HG03378 (cell line): ENCODE measurements at regions not wholly inside any gene's neighbourhood (a gene's known extent, or its start where the extent isn't known, plus 50 kb on each side); places are given as distances from the start of the nearest gene placed in this dataset.
A peak's percentile ranks its signal among the peaks of the same experiment; 100 is the strongest.

ENCODE experiments used
- ATAC-seq: cut with Tn5 transposase; IDR thresholded peaks from one replicate; pipeline ENCODE4 v1.9.1; 2021; ENCODE audit warnings: mild to moderate bottlenecking, moderate library complexity; ENCODE audit not compliant: unreplicated experiment

DNA sequence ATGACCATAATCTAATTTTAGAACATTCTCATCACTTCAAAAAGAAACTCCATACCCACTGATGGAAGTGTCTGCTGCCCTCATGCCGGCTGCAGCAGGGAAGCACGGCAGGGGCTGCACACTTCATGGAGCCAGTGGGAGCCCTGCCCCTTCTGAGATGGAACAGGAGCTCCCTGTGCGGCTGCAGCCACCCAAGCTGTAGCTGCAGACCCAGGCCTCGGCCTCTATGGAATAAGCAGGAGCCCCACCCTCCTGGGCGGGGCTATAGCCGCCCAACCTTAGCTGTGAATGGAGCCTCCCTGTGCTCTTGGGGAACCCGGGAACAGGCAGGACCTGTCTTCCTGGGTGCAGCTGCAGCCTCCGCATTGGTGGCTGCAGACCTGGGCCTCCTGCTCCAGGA, 128.5 kb downstream of the NUDT12 start:
- no peak for ATAC-seq

DNA sequence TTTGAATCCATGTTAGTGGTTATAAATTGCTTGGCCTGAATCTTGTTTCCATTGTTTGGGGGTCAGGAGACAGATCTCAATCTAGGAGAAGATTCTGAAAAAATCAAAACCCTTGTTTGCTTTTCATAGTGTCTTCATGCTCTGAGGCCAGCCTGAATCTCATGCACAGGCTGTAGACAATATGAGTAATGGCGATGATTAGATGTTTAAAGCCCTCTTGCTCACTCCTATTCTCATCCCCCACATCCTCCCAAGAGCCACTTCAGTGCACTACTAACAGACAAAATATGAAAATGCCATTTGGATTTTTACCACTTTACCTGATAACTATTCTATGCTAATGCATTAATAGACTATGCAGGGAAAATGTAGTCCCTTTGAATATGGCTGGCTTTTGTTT, 129.4 kb downstream of the NUDT12 start:
- no peak for ATAC-seq

DNA sequence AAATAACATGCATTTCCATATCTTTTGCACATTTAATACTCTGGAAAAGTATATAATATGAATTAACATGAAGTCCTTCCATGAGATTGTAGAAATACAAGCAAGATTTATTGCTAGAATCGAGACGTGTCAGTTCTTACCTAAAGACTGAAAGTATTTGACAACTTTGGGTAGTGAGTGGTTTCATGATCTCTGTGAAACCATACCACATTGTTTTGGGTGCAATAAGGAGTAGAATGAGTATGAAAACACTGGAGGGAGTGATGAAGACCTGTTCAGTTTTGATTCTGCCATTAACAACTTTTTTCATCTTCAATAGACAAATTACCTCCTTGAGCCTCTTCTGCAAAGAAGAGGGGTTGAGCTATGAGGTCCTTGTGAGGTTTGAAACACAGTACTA, 133.7 kb downstream of the NUDT12 start:
- no peak for ATAC-seq

GRCh38 chr5:103428411-103428871, 134.1 kb downstream of the NUDT12 start:
- no peak for ATAC-seq

- ATAC-seq = no peak
Measured at GRCh38 chr5:103427326-103427725, 135.3 kb downstream of the NUDT12 start.

GRCh38 chr5:103425686-103426454, 136.7 kb downstream of the NUDT12 start:
- ATAC-seq = no peak

DNA sequence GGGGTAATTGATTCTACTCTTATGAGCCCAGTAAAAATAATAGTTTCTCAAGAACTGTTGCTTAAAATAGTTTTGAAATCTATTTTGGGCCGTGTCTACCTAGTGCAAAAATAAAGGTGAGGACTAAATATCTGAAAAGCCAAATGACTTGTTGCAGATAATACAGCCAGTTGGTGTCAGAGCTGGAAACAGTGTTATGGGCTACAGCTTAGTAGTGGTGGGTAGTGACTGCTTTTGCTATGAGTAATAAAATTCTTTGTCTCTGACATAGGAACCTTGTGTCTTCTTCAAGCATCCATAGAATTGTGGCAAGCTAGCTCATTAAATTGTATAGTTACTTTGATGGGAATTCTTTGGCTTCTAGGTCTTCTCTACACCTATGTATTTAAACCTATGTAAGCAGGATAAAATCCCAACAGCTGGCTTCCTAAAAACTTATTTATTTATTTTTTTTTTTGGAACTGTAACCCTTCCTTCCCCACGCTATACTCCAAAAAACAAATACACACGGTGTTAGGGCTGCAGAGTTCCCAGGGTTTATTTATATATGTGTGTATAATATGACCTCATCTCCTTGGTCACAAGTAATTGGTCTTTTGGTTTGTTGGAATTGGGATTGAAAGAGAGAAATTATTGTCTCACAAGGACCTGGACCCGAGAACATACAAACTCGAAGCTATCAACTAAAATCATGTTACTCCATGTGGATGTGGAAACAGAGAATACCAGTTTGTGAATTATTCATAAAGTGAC, 138.0 kb downstream of the NUDT12 start:
- ATAC-seq = no peak

GRCh38 chr5:103424026-103424425, 138.6 kb downstream of the NUDT12 start:
- ATAC-seq = no peak

- no peak for ATAC-seq
Measured at GRCh38 chr5:103422756-103423155, 139.8 kb downstream of the NUDT12 start.

- ATAC-seq = no peak
Measured at GRCh38 chr5:103414604-103415003, 148.0 kb downstream of the NUDT12 start.

- ATAC-seq = no peak
Measured at GRCh38 chr5:103411711-103412110, 150.9 kb downstream of the NUDT12 start.

GRCh38 chr5:103410172-103410571, 151.6 kb downstream of the MACIR start:
- ATAC-seq = peak; percentile 99

- no peak for ATAC-seq
Measured at GRCh38 chr5:103409013-103409670, 150.6 kb downstream of the MACIR start.

DNA sequence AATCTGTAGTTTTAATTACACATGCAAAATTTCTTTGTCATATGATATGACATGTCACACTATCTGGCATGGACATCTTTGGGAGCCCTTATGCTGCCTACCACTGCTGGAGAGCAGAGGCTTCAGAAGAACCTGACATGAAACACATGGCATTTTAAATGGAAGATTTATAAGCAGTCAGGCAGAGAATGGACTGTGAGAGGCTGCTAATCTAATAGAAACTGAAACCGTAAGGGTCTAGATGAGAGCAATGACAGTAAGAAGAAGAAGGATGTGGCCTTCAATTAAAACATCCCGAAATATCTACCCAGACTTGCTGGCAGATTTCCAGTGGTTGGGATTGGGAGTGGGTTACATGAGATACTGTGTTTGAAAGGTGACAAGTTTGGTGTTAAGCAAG, 149.8 kb downstream of the MACIR start:
- no peak for ATAC-seq

- ATAC-seq = no peak
Measured at GRCh38 chr5:103407402-103407801, 148.8 kb downstream of the MACIR start.

DNA sequence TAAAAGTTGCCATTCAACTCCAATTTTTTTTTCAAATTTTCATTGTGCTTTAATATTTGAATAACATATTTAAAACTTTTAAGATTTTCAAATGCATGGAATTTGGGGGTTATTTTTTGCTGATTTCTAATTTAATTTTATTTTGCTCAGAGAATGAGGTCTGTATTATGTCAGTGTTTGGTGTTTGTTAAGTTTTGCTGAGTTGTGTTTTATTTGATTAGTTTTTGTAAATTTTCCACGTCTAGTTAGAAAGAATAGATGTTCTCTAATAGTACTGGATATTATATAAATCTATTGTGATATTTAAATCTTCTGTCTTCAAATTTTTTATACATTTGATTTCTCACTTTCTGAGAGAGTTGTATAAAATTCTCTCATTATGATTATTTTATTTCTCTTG, 145.9 kb downstream of the MACIR start:
- ATAC-seq = no peak

GRCh38 chr5:103402851-103403250, 144.3 kb downstream of the MACIR start:
- ATAC-seq = no peak

DNA sequence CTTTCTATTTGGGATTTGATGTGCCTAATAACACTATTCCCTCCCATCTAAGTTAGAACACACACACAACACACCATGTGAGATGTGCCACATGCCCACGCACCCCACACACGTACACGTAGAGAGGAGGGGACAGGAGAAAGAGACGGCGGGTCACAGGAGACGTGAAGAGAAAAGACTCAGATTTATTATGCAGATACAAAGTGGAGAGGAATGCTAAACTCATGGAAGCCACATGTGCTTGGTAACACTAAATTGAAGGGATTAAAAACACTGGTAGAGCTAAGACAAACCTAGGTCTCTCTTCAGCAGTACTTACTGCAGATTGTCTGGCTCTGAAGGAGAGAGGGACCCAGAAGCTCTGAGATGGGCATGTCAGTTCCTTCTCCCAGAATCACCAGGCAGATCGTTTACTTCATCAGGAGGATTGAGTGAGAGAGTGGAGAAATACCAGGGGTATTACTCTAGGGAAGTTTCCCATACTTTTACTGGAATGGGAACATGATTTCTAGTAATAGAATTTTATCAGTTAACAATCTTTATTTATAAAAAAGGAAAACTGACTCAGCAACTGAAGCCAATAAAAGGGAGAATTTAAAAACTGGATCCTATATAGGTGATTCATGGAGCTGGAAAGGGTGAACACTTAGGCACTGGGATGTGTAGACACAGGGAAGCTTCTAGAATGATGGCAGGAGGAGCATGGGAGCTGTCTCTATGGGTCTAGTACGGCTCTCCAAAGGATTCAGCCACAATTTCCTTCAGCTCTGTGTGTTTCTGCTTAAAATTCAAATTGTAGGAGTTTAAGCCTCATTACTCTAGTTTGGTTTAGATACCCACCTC, 139.4 kb downstream of the MACIR start:
- no peak for ATAC-seq

DNA sequence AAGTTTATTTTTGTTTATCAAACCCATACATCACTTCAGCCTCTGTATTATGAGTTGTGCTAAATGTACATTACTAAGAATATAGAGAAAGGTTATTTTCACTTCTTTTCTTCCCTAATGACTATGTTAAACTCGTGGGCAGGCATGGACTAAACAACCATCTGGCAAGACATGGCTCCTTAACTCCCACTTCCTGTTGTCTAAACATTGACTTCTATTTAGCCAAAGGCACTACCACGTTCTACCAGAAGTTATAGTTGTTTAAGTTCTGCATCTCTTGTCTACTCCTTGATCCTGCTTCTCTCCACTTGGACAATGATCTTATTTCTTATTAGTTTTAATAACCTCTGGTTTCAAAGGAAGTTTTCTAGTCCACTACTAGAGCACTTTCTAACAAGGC, 136.1 kb downstream of the MACIR start:
- no peak for ATAC-seq

DNA sequence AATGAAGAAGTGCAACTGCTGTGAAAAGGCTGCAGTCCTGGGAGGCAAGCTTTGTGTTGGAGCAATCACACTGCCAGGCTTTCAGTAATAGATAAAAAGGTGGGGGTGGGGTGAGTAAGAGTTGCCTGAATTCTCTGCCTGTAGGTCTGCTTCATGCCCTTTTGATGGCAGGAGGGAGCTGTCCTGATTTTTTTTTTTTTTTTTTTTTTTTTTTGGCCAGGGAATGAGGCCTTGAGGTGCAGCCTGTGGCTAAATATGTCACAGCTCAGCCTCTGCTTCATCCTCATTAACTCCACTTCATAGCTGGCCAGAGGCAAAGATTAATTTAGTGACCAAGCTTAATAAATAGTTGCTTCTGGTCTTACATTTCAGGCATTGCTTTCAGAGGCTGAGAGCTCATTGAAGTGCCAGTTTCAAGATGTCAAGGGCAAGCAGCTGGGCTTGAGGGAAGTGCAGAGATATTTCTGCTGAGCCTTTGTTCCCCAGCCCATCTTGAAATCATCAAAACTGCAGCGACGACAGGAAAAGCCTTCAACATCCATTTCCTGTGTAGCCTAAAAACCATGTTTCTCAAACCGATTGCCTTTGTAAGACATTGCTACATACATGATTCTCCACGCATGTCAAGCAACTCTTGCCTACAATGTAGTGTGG, 134.7 kb downstream of the MACIR start:
- no peak for ATAC-seq
